ENCODE measurements at regions not wholly inside any gene's neighbourhood (a gene's known extent, or its start where the extent isn't known, plus 50 kb on each side); places are given as distances from the start of the nearest gene placed in this dataset.

GRCh38 chr9:78756813-78757510, 460.0 kb downstream of the PSAT1 start:
- DNase-seq = no peak

- no peak for DNase-seq
Observed at GRCh38 chr9:78763424-78763823, 466.5 kb downstream of the PSAT1 start.

GRCh38 chr9:78765861-78766260, 468.9 kb downstream of the PSAT1 start:
- no peak for DNase-seq

- no peak for DNase-seq
Observed at GRCh38 chr9:78767490-78767889, 470.6 kb downstream of the PSAT1 start.

- DNase-seq = no peak
Observed at GRCh38 chr9:78769690-78770089, 472.8 kb downstream of the PSAT1 start.

DNA sequence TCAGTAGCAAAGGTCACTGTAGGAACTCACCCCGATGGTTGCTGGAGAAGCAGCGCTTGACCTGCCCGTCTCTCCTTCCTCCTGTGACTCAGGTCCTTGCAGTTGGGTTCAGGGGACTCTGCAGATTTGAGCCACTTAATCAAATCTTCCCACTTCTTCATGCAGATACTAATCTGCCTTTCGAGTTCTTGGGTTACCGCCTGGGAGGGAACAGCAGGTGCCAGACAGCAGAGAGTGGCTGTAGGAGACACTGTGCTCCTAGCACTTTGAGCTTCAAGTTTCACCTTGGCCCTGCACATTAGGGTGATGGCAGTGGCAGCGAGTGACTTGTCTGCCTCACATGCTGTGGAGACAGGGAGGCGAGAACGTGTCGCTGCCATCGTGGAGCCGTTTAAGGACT, 478.3 kb downstream of the PSAT1 start:
- DNase-seq = no peak

DNA sequence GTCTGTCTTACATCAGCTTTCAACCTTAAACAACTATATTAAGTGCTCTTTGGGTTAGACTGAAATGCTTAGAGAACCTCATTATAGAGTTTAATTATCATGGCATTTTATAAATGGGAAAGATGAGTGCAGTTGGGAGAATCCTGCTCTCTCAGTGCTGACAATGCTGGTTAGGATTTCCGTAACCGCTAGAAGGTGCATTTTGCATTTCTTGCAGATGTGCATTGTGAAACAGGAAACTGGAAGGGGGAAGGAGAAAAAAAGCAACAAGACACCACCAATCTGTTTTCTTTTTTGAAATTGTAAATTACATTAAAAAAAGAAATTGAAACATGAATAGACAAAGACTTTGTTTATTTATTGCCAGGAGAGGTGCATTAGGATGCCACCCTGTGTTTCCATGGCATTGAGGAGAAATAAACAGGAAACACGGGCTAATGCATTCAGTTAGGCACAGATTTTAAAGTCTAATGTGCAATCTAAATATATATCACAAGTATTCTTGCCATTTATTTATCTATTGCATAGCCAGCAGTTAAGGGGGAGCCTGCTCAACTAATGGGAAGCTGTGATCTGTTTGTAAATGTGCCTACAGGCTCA, 478.9 kb downstream of the PSAT1 start:
- no peak for DNase-seq

GRCh38 chr9:78777747-78778146, 480.8 kb downstream of the PSAT1 start:
- no peak for DNase-seq

DNA sequence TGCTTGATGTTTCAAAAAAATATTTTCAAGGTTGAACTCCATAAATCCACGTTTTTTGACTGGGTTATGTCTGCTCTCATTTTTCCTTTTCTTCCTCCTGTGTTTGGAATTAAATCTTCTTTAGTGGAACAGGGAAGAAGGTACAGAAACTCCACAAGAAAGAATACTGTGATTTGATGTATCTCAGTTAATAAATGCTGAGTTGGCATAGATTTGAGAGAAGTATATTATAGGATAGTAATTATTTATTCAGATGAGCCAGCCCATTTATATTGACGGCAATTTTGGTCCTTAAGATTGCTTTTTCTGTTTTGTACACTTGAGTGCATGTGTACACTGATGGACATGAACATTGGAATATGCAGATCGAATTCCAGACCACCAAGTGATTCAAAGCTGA, 481.4 kb downstream of the PSAT1 start:
- DNase-seq = no peak

- no peak for DNase-seq
Observed at GRCh38 chr9:78778861-78779374, 482.0 kb downstream of the PSAT1 start.

GRCh38 chr9:78781681-78782080, 484.8 kb downstream of the PSAT1 start:
- DNase-seq = no peak

DNA sequence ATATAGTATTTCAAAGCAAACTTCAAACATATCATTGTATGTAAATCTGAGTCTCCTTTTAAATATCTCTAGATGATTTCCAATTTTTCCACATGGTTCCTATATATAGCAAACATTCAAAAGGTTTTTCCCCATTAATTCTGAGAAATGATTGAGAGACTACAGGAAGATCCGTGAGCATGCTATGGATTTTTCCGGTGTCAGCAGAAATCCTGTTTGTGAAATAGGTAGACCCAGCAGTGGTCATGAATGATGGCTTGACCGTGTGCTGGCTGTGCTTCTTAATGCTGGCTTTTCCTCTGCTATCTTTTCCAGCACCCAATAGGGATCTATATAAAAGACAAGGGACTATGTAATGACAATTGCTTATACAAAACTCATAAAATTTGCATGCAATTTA, 485.3 kb downstream of the PSAT1 start:
- DNase-seq = no peak

DNA sequence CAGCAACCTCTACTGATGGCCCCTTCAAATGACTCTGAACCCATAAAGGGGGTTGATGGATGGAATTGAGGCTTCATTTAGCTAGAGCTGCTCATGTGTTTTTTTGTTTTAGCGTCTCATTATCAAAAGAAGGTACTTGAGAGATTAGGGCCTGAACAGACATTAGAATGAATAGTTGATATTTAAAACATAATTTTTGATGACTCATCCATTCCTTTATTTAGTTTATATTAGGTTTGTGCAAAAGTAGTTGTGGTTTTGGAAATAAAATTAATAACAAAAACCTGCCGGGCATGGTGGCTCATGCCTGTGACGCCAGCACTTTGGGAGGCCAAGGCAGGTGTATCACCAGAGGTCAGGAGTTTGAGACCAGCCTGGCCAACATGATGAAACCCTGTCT, 485.9 kb downstream of the PSAT1 start:
- DNase-seq = no peak

- no peak for DNase-seq
Observed at GRCh38 chr9:78783743-78784142, 486.8 kb downstream of the PSAT1 start.

- no peak for DNase-seq
Observed at GRCh38 chr9:78786794-78787193, 489.9 kb downstream of the PSAT1 start.

DNA sequence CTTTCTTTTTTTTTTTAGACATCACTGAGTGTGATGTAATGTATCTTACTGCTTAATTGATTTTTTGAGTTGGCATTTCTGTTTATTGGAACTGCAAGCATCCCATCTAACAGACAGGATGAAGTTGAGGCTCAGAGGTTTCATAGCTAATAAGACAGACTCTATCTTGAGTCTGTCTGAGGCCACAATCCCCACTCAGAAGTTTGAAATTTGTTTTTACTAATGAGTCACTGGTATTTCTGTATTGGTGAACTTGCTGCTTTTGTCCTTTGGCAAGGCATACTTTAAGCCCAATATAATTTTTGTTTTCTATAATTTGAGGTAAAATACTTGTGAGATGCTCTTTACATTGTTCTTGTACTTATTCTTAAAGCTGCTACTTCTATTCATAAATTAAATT, 491.2 kb downstream of the PSAT1 start:
- DNase-seq = no peak

- no peak for DNase-seq
Observed at GRCh38 chr9:78791779-78792178, 494.9 kb downstream of the PSAT1 start.

DNA sequence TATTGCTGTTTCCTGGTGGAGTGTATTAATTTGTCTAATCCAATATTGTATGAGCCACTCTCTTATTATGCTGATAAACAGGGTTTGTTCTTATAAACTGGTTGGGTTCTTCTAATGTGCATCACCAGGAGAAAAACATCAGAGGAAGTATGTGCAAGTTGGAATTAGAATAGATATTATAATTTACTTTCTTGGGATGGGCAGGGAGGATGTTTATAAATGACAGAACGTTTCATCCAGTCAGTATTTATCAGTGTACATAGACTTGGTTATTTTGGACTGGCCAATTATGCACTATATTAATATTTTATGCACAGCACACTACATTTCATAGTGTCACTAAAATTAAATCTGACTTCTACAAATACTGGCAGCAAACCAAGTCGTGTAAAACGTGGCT, 495.8 kb downstream of the PSAT1 start:
- DNase-seq = no peak

DNA sequence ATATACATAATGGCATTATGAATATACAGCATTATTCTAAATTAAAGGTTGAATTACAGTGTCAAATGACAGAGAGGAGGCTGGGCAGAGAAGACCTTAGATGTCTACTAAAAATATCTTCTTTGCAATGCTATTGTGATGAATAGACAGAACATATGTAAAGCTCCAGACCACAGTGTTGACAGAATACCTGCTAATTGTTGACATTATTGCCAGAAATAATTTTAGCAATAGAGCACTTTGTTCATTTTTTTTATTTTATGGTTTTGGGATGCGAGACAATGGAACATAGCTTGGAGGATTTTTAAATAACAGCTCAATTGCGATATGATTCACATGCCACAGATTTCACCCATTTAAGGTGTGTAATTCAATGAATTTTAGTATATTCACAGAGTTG, 508.8 kb downstream of the PSAT1 start:
- DNase-seq = no peak

GRCh38 chr9:78806492-78807160, 509.7 kb downstream of the PSAT1 start:
- no peak for DNase-seq

DNA sequence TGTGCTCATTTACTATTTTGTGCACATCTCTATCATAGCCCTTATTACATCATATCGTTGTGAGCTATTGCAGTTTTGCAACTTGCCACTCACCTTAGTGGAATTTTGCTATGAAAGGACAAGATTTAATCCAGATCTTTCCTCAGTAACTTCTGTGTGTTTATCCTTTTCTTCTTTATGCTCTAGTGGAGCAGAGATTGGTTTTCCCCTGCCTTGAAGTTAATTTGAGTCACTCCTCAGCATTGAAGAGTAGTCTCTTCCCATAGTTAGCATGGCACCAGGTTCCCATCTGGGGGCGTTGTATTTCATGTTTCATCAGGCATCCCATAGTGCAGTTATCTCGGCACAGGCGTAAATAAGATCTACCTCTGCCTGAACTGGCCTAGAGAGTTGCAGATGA, 510.4 kb downstream of the PSAT1 start:
- no peak for DNase-seq

DNA sequence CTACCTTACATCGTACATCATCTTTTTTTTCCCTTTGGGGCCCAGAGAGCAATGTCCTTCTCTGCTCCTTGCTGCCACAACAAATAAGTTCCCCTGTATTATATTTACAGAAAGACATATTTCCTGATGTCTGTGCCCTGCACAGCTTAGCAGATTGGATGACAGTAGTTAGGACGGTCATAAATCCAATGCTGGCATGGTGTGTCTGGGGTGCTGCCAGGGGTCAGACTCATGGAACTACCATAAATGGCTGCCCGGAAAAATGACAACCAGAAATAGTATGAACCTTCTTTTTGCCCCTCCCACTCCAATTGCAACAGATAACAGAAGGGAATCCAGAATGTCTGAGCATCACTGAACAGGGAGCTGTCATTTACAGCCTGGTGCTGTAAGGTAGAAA, 511.1 kb downstream of the PSAT1 start:
- DNase-seq = no peak

DNA sequence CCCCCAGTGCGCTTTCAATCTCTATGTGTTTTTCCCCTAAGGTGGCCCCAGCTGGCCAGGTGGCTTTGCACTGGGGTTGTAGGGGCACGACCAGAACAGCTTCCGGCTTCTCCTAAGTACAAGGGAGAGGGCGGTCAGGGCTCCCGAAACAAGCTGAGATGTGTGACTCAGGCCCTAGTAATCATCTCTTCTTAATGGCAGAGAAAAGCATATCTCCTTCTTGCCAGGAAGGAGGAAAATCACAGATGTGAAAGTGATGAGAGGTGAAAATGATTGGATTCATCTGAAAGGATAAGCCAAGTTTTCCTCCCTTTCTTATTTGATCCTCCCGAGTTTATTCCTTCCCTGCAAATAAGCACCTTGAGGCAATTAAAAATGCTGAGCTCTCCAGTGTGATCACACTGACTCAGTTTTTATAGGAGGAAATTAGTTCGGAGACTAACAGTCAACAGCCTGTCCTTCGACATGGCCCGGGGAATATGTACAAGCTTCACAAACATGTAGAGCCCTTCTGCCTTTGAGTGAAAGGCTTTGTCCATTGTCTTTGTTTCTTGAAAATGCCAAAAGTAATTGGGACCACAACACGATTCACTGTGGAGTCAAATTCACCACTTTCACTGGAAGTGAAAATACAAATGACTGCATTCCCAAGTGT, 514.8 kb downstream of the PSAT1 start:
- DNase-seq = no peak

DNA sequence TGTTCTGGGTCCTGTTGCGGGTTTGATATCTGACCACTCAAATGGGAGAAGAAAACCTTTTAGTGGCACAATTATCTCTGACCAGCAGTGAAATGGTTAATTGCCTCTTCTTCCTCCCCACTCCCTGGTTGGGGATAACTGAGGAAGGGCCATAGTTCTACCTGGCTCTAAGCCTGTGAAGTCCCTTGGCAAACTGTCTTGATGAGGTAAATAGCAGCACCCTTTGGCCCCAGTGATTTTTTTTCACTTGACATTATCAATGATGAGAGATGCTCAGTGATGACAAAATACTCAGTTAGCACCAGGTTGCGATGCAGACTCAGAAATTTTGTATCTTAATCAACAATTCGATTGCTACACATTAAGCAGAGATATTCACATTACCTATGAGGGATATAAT, 515.7 kb downstream of the PSAT1 start:
- no peak for DNase-seq

Measured in activated CD4-positive, alpha-beta T cell treated with anti-CD3 and anti-CD28 coated beads, Interleukin-2, amount 50 U/mL, for 1 hour (primary cell).